ENCODE measurements at regions not wholly inside any gene's neighbourhood (a gene's known extent, or its start where the extent isn't known, plus 50 kb on each side); places are given as distances from the start of the nearest gene placed in this dataset.
"Not testable (repeated sequence)": the region's sequence is repeated elsewhere in the genome, so short reads cannot be mapped to it uniquely, and the experiment has no call there.

DNA sequence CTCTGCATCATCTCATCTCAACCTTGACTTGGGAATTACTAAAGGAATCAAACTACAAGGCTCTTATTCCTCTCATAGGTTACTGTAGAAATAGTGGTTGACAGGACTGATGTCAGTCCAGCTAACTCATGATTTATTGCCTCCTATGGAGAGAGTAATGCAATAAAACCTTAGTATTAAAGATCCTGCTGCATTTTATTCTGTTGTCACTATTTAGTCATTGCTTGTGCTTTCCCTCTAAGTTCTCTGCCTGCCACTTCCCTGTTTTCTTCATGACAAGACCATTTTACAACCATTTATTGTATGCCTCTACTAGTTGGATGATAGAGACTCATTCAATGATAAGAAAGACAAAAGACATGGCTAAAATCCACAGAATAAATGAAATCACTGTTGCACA lies 134.1 kb upstream of the GRM7 start:
- no peak for DNase-seq (ENCODE audit: low read depth in 3 of 3, low spot score in 1 of 3)

DNA sequence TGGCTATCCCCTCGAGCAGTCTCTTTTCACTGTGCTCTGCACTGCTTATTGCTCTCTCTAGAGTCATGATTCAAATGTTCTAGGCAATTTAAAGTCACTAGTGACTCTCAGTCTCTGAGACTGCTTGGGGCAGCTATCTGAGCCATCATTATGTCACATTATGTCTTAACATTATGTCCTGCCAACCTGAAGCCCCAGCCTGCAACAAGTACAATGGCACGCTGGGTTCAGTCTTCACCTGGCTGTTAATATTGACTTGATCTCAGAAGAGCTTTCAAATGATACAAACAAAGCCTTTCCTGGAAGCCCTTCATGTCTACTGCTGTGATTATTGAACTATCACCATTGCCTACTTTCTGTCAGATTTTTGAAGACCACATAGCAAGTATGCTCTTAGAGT lies 128.1 kb upstream of the GRM7 start:
- no peak for DNase-seq (ENCODE audit: low read depth in 3 of 3, low spot score in 1 of 3)

DNA sequence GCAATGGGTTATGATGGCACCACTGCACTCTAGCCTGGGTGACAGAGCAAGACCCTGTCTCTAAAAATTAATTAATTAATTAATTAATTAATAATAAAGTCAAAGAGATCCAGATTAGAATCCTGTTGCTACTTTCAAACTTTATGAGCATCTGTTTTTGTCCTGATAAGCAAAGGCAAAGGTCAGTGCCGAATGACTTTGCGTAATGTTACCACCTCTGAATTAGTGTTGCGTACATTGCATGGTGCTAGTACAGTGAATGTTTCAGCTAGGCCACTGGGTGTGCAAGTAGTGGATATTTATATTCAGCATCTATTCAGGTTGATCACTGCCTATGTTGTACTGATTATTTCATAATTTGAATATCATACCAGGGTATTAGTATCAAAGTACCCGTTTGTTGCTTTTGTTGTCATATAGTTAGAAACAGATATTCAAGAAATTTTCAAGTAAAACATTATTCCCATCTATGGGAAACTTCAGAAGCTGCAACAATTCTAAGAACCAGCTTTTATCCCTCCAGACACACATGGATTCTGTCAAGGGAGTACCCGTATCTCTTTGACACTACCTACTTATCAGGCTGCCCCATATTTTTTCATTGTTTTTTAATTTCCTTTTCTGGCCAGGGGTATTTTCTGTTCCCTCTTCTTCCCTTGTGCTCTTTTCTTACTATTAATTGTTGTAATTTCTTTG lies 127.1 kb upstream of the GRM7 start:
- no peak for DNase-seq (ENCODE audit: low read depth in 3 of 3, low spot score in 1 of 3)

DNA sequence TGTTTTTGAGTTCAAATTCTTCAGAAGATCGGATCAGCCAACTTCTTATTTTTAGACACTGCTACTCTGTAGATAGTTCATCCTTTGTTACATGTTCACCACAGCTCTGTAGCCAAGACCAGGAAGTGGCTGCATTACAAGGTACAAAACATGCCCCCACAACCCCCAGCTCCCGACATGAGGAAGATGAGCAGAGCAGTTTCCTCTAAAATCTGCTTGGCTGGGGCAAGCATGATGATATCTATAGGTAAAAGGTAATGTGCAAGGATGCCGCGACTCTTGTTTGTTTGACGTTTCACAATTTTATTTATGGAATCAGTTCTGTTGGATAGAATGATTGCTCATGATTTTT lies 126.5 kb upstream of the GRM7 start:
- DNase-seq (ENCODE audit: low read depth in 3 of 3, low spot score in 1 of 3): no peak

GRCh38 chr3:6736836-6737629 lies 123.9 kb upstream of the GRM7 start:
- DNase-seq (ENCODE audit: low read depth in 3 of 3, low spot score in 1 of 3): no peak

- DNase-seq (ENCODE audit: low read depth in 3 of 3, low spot score in 1 of 3): no peak
These were observed 123.3 kb upstream of the GRM7 start for GRCh38 chr3:6737630-6738029.

DNA sequence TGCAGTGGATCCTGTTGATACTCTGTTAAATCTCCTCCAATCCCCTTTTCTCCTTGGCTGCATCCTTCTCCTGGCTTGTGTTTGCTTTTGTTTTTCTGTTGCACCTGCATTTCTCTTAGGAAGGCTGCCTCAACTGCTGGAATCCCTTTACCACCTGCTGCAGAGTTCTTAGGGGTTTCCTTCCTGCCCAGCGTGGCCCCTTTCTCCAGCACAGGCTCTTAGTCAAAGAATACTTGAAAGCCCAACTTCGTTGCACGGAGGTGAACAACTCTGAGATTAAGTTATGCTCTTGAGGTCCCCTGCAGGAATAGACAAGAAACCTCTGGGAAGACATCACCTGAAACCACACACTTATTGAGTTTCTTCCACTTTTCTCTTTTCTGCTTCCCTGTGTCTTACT lies 121.6 kb upstream of the GRM7 start:
- no peak for DNase-seq (ENCODE audit: low read depth in 3 of 3, low spot score in 1 of 3)

DNA sequence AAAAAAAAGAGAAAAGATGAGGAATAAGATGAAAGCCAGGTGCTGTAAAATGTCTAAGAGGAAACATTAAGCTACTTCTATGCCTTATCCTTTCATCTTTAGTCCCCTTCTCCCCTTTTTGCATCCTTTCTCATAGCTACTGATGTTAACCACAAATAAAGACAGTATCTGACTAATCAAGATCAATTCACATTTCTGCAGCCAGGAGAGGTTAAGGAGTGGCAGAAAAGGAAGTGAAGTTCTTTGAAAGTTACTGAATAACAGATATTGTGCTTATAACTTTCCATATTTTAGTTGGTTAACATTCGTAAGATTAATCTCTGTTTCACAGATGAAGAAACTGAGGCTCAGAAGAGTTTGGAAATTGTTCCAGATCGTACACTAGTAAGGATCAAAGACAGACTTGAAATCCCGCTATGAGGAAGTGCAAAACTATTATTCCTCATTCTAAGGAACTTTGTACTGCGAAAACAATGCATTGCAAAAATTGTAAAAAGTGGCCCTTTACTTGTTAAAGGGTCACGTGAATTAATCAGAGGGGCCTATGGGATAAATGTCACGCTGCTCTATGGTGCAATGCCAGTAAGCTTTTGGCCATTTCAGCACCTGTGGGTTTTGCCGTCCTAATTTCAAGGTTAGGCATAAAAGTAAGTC lies 117.7 kb upstream of the GRM7 start:
- DNase-seq (ENCODE audit: low read depth in 3 of 3, low spot score in 1 of 3): no peak

DNA sequence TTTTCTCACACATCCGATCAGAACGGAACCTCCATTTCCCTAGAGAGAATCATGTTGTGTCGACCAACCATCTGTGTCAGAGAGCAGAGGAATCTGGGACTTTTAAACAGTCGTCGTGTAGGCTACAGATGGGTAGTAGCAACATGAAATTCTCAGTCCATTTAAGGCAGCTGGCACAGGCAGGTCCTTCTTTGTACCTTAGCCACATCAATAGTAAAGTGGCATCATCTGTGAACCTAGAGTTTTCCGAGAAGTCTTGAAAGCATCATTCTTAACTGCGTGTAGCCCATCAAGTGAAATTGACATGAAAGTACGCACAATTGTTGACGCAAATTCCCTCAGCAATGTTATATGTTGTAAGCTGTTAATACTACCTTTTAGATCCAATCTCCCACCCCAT lies 114.5 kb upstream of the GRM7 start:
- DNase-seq (ENCODE audit: low read depth in 3 of 3, low spot score in 1 of 3): no peak

DNA sequence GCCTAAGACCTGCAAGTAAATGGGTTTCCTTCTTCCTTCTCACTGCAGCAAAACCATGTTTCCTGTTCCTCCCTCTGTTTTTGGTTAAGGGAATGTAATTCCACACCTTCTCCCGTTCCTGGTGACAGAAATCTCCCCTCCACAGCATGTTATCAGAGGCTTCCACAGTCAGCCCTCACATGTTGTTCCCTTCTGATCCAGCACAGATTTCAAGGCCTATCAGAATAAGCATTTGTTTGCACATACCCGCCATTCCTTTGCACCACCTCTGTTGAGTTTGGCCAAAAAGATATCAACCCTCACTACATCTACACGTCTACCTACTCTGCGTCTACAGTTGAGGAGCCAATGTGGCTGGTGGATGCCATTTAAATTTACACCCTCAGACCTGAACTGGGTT lies 113.9 kb upstream of the GRM7 start:
- no peak for DNase-seq (ENCODE audit: low read depth in 3 of 3, low spot score in 1 of 3)

DNA sequence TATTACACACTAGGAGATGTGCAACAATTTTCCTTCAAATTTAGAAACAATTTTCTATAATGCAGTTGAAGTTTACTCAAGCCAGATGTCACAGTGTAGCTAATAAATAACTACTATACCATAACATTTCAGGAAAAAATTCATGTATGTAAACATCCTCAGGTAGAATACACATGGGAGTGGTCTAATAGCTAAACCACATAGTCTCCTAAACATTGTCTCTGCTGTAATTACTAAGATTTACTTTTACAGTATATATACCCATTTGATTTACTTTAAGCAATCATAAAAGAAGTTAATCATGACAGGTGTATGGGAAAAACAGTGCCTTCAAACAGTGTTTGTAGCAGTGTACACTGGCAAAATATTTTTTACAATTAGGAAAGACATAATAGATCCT lies 110.1 kb upstream of the GRM7 start:
- DNase-seq (ENCODE audit: low read depth in 3 of 3, low spot score in 1 of 3): no peak

GRCh38 chr3:6753536-6753935 lies 107.4 kb upstream of the GRM7 start:
- DNase-seq (ENCODE audit: low read depth in 3 of 3, low spot score in 1 of 3): no peak

GRCh38 chr3:6769532-6770396 lies 91.2 kb upstream of the GRM7 start:
- DNase-seq (ENCODE audit: low read depth in 3 of 3, low spot score in 1 of 3): not testable (repeated sequence)

DNA sequence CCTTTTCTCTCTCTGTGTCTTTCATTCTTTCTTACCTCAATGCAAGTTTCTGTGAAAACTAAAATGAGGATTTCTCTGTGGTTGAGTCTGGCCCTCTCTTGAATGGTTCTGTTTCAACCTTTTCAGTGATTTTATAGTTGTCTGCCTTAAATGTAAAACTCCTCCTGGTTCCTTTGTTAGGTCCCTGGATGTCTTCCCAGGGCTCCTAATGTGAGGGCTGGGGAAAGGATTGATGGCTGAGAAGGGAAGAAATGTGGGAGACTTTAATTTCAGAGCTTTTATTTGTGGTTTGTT lies 90.6 kb upstream of the GRM7 start:
- DNase-seq (ENCODE audit: low read depth in 3 of 3, low spot score in 1 of 3): no peak

DNA sequence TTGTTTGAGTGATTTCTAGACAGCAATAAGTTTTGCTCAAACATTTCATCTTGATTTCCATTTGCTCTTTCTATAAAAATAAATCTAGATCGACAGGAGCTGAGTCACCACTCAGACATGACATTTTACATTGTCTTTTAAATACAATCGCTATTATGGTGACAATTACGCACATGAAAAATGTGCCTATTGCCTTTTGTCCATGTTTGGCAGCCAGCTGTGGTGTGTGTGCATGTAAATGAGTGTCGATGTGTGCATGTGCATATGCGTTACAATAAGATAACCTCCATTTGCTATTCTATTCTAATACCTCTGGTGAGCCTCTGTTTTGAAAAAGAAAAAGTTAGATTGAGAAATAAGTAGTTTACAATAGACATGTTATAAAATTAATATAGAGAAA lies 89.7 kb upstream of the GRM7 start:
- DNase-seq (ENCODE audit: low read depth in 3 of 3, low spot score in 1 of 3): no peak

DNA sequence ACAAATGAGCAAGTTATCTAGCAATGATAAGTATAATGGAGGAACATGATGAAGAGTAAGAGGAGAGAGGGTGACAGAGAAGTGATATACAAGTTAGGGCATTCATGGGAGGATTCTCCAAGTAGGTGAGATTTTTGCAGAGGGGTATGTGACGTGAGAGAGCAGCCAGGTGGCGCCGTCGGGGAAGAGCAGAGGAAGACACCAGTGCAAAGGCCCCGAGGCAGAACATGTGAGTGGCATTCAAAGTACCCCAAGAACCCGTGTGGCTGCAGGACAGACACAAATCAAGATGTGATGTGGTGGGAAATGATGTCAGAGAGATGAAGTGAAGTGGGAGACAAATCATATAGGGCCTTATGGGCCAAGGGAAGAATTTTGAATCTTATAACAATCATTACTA lies 81.8 kb upstream of the GRM7 start:
- no peak for DNase-seq (ENCODE audit: low read depth in 3 of 3, low spot score in 1 of 3)

- no peak for DNase-seq (ENCODE audit: low read depth in 3 of 3, low spot score in 1 of 3)
These were observed 79.8 kb upstream of the GRM7 start for GRCh38 chr3:6781092-6781491.

- DNase-seq (ENCODE audit: low read depth in 3 of 3, low spot score in 1 of 3): no peak
These were observed 75.2 kb upstream of the GRM7 start for GRCh38 chr3:6785726-6786125.

GRCh38 chr3:6791161-6791560 lies 69.8 kb upstream of the GRM7 start:
- no peak for DNase-seq (ENCODE audit: low read depth in 3 of 3, low spot score in 1 of 3)

DNA sequence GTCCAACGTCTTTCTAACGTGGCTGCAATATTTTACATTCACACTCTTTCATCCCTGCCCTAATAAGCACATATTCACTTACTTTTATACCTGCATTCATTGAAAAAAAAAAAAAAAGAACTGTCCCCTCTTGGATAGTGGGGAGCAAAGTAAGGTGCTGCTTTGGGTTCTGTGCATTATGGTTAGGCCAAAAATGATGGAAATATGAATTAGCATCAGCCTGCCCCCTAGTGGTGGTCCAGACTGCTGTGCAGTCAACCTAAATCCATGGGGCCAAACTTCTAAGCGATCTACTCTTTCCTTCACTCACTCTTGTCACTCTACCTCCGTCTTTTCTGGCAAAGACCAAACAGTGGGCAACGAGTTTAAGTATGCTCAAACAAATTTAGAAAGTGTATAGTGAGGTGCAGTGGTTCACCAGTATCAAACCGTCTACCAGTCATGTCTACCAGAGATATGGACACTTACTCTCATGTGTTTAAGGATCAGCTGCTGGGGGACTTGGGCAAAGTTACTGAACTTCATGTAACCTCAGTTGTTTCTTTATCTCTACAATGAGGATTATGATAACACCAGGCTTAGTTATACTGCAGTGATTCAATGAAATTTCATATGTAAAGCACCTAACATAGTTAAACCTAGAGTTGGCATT lies 61.5 kb upstream of the GRM7 start:
- DNase-seq (ENCODE audit: low read depth in 3 of 3, low spot score in 1 of 3): peak in 1 of 3 donors; percentile 2

GRCh38 chr3:6803619-6804018 lies 57.3 kb upstream of the GRM7 start:
- no peak for DNase-seq (ENCODE audit: low read depth in 3 of 3, low spot score in 1 of 3)
